ENCODE measurements at regions not wholly inside any gene's neighbourhood (a gene's known extent, or its start where the extent isn't known, plus 50 kb on each side); places are given as distances from the start of the nearest gene placed in this dataset.

DNA sequence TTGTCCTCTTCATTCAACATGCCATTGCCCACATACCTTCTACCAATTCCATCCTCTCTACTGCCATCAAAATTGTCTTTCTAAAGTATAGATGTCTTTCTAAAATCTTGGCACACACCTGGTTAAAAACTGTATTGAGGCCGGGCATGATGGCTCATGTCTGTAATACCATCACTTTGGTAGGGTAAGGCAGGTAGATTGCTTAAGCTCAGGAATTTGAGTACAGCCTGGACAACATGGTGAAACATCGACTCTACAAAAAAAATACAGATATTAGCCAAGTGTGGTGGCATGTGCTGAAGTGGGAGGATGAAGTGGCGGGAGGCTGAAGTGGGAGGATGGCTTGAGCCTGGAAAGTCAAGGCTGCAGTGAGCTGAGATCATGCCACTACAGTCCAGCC, 412.1 kb downstream of the TMEM38B start:
- TF ChIP-seq, protein P1, sequence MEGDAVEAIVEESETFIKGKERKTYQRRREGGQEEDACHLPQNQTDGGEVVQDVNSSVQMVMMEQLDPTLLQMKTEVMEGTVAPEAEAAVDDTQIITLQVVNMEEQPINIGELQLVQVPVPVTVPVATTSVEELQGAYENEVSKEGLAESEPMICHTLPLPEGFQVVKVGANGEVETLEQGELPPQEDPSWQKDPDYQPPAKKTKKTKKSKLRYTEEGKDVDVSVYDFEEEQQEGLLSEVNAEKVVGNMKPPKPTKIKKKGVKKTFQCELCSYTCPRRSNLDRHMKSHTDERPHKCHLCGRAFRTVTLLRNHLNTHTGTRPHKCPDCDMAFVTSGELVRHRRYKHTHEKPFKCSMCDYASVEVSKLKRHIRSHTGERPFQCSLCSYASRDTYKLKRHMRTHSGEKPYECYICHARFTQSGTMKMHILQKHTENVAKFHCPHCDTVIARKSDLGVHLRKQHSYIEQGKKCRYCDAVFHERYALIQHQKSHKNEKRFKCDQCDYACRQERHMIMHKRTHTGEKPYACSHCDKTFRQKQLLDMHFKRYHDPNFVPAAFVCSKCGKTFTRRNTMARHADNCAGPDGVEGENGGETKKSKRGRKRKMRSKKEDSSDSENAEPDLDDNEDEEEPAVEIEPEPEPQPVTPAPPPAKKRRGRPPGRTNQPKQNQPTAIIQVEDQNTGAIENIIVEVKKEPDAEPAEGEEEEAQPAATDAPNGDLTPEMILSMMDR (conservative IDR thresholded peaks at IDR 0.05; ENCODE audit: low read length), result no peak
- no peak for TF ChIP-seq EZH2phosphoT487 (IDR thresholded peaks at IDR 0.05; ENCODE audit: borderline replicate concordance, low read depth, low read length)
